HepG2 (cell line): ENCODE measurements at regions not wholly inside any gene's neighbourhood (a gene's known extent, or its start where the extent isn't known, plus 50 kb on each side); places are given as distances from the start of the nearest gene placed in this dataset.

ENCODE experiments used
- CEBPB ChIP-seq: IDR thresholded peaks from 2 replicates; pipeline ENCODE4 v1.6.1; 2011; ENCODE audit warnings: low read depth, low read length, improper control_type of control experiment, borderline replicate concordance
- GPN1 ChIP-seq: sonication (generic); formaldehyde crosslinking; IDR thresholded peaks from 2 replicates; pipeline ENCODE4 v1.5.1; 2020; ENCODE audit warnings: missing genetic modification reagents, borderline replicate concordance
- RXRA ChIP-seq: sonication (generic); formaldehyde crosslinking; IDR thresholded peaks from 2 replicates; pipeline ENCODE4 v1.5.1; 2020; ENCODE audit warnings: missing genetic modification reagents
- YY1 ChIP-seq: IDR thresholded peaks from 2 replicates; pipeline ENCODE4 v1.6.1; 2011; ENCODE audit warnings: low read length, low read depth, moderate library complexity, mild to moderate bottlenecking; ENCODE audit not compliant: insufficient read depth, insufficient replicate concordance
- ZNF180 ChIP-seq: sonication (generic); formaldehyde crosslinking; IDR thresholded peaks from 2 replicates; pipeline ENCODE4 v1.4.0; 2020; ENCODE audit warnings: low read depth, missing genetic modification reagents, borderline replicate concordance
- ZSCAN9 ChIP-seq: IDR thresholded peaks from 2 replicates; pipeline ENCODE4 v1.6.1; 2016; ENCODE audit warnings: borderline replicate concordance
- TF ChIP-seq, protein P1 (sequence below): sonication (generic); formaldehyde crosslinking; IDR thresholded peaks from 2 replicates; pipeline ENCODE4 v1.5.0; 2020; ENCODE audit warnings: missing genetic modification reagents
- TF ChIP-seq, protein P2 (sequence below): sonication (generic); formaldehyde crosslinking; IDR thresholded peaks from 2 replicates; pipeline ENCODE4 v1.5.1; 2020; ENCODE audit warnings: mild to moderate bottlenecking, missing genetic modification reagents, moderate library complexity
- TF ChIP-seq, protein P3 (sequence below): sonication (generic); formaldehyde crosslinking; IDR thresholded peaks from 2 replicates; pipeline ENCODE4 v1.5.0; 2020; ENCODE audit warnings: mild to moderate bottlenecking, missing genetic modification reagents, moderate library complexity

- TF ChIP-seq, protein P1, sequence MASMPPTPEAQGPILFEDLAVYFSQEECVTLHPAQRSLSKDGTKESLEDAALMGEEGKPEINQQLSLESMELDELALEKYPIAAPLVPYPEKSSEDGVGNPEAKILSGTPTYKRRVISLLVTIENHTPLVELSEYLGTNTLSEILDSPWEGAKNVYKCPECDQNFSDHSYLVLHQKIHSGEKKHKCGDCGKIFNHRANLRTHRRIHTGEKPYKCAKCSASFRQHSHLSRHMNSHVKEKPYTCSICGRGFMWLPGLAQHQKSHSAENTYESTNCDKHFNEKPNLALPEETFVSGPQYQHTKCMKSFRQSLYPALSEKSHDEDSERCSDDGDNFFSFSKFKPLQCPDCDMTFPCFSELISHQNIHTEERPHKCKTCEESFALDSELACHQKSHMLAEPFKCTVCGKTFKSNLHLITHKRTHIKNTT (CRISPR knock-in tag) = no peak
- no peak for TF ChIP-seq RXRA (CRISPR knock-in tag)
- TF ChIP-seq, protein P2, sequence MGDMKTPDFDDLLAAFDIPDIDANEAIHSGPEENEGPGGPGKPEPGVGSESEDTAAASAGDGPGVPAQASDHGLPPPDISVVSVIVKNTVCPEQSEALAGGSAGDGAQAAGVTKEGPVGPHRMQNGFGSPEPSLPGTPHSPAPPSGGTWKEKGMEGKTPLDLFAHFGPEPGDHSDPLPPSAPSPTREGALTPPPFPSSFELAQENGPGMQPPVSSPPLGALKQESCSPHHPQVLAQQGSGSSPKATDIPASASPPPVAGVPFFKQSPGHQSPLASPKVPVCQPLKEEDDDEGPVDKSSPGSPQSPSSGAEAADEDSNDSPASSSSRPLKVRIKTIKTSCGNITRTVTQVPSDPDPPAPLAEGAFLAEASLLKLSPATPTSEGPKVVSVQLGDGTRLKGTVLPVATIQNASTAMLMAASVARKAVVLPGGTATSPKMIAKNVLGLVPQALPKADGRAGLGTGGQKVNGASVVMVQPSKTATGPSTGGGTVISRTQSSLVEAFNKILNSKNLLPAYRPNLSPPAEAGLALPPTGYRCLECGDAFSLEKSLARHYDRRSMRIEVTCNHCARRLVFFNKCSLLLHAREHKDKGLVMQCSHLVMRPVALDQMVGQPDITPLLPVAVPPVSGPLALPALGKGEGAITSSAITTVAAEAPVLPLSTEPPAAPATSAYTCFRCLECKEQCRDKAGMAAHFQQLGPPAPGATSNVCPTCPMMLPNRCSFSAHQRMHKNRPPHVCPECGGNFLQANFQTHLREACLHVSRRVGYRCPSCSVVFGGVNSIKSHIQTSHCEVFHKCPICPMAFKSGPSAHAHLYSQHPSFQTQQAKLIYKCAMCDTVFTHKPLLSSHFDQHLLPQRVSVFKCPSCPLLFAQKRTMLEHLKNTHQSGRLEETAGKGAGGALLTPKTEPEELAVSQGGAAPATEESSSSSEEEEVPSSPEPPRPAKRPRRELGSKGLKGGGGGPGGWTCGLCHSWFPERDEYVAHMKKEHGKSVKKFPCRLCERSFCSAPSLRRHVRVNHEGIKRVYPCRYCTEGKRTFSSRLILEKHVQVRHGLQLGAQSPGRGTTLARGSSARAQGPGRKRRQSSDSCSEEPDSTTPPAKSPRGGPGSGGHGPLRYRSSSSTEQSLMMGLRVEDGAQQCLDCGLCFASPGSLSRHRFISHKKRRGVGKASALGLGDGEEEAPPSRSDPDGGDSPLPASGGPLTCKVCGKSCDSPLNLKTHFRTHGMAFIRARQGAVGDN = no peak
- TF ChIP-seq GPN1 (CRISPR knock-in tag) = no peak
- TF ChIP-seq YY1 = no peak
- no peak for TF ChIP-seq ZSCAN9 (CRISPR knock-in tag)
- TF ChIP-seq, protein P3, sequence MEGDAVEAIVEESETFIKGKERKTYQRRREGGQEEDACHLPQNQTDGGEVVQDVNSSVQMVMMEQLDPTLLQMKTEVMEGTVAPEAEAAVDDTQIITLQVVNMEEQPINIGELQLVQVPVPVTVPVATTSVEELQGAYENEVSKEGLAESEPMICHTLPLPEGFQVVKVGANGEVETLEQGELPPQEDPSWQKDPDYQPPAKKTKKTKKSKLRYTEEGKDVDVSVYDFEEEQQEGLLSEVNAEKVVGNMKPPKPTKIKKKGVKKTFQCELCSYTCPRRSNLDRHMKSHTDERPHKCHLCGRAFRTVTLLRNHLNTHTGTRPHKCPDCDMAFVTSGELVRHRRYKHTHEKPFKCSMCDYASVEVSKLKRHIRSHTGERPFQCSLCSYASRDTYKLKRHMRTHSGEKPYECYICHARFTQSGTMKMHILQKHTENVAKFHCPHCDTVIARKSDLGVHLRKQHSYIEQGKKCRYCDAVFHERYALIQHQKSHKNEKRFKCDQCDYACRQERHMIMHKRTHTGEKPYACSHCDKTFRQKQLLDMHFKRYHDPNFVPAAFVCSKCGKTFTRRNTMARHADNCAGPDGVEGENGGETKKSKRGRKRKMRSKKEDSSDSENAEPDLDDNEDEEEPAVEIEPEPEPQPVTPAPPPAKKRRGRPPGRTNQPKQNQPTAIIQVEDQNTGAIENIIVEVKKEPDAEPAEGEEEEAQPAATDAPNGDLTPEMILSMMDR = no peak
- no peak for TF ChIP-seq ZNF180
- TF ChIP-seq CEBPB = no peak
Measured at GRCh38 chr12:114750917-114751316, 66.9 kb upstream of the TBX3 start.
